ENCODE measurements at regions not wholly inside any gene's neighbourhood (a gene's known extent, or its start where the extent isn't known, plus 50 kb on each side); places are given as distances from the start of the nearest gene placed in this dataset.

DNA sequence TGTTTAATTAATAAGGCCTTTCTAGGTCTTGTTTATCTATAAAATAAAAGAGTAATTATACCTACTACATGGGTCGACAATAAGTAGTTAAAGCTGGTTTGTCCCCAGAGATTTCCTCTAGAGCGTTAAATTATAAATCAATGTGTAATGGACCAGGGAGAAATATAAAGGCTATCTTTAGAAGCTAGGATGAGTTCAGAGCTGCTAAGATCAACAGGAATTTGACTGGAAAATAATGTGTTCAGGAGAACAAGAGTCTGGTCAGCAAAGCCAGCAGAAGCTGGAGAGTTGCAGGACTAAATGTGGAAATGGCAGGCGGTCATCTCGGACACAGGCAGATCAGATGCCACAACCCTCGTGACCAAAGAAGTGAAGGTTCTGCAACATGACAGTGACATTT lies 428.8 kb downstream of the EPM2A start:
- DNase-seq = no peak

DNA sequence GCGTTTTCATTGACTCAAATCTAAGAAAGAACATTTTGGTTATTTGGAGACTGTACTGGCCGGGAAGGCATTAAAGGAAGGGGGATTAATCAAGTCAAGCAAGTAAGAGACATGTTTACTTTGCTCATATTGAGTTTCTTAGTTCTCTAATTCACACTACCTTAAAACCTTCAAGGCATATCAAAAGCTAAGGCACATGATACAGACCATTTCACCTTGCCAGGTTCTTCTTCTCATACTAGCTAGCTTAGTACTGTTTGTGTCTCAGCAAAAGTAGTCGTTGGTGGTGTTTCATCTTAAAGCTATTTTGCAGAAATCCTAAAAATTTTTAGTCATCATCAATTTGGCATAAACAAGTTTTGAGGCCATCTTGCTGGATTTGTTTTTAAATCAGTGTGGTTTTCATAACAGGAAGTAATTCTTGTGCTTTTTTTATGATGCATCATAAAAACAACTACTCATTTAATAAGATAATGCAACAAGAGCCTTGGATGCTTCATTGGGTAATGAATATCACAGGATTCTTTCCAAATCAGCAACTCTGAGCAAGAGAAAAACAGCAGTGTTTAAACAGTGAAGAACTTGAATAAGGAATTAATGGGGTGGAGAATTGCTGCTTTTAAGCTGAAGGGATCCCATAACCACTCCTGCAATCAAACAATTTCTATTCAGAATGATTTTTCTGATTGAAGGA lies 425.3 kb downstream of the EPM2A start:
- DNase-seq = no peak

DNA sequence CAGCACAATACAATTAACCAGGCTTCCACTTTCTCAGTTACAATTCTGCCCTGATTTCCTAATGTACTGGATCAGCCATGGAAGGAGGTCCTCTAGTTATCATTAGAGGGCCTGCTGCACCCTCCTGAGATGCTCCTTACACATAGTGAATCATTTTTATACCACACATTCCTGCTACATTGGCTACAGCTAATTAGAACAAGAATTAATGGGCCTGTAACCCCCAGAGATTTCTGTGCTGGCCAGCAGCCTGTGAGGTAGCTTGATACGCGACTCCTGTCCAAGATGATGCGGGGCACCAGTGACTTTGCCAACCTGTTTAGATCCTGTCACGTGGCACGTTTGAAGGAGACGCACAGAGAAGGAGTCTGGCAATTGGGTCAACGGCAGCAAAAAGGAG lies 422.8 kb downstream of the EPM2A start:
- DNase-seq = no peak

DNA sequence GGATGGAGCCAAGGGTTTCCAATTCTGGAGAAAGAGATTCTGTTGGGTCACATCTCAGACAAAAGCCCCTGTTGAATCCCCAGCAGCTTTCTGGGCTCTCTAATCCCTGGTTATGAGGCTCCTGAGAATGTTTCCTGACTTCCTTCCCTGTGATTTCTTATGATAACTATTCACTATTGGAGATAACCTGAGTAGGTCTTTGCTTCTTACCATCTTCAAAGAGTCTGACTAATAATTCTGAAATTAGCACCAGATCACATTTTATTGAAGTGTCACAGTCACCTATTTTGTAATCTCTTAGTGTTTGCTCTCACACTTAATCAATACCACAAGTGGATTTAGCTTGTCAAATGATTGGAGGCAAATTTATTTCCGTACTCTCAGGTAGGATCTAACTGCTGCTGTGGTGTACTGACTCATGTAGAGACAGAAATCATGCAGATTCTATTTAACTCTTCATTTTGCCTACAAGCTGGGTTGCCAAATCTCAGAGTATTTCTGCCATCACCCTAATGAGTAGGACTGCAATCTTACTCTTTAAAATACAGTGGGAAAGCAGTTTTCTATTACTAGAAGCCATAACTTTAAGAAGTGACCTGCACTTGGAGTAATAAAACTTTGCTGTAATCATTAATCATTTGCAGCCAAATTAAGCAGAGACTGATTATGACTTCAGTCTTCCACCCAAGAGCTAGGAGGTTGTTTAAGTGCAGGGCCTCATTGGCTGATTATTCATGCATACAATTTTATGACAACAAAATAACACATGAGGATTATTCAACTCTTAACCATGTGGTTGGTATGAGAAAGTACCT lies 422.1 kb downstream of the EPM2A start:
- no peak for DNase-seq

DNA sequence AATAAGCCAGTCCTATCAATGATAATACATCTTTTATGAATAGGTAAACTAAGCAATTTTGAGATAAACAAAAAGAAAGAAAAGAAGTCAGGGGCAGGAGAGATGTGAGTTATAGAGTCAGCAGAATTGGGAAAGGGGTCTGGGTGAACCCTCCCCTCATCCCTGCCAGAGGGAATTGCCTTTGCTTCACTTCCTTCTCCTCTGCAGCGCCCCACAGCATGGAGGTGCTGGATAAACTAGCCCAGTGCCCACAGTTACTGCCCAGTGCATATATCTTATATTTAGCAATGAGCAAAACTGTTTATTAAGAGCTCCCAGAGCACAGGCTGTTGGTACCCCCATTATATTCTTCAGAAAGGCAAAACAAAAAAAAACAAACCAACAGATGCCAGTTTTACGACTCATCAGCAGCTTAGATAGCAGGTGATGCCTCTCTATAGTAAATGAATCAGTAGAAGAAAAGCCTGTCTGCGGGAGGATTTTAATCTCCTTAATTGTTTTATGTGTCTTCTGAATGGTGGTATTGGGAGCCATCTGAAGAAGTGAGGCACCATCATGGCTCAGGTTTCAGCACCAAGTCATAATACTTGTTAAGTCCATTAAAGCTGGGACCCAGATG lies 419.2 kb downstream of the EPM2A start:
- no peak for DNase-seq

DNA sequence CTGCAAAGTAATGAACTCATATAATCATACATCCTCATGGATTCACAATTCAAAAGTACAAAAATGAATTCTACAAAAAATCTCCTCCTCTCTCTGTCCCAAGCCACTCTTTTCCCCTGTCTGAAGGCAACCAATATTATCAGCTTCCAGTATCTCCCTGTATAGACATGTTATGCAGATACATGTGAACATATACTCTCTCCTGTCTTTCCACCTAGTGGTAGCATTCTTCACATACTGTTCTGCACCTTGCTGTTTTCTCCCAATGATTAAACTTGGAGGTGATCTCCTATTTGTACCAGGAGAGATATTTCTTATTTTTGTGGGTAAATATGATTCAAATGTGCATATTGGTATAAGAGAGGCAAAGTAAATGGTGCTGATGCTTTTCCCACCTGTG lies 416.4 kb downstream of the EPM2A start:
- DNase-seq = no peak

DNA sequence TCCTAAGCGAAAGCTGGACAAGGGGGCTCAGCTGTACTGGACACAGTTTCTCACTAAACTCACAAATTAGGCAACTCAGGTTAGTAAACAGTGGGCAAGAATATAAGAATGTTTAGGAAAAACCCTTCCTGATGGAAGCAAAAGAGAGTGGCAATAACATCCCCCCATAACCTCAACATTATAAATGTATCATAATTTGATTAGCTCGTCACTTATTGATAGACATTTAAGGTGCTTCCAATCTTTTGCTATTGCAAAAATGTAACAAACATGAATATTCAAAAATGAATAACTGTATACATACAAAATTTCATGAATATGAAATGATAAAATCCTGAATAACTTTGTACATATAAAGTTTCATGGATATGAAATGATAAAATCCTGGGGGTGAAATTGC lies 415.7 kb downstream of the EPM2A start:
- no peak for DNase-seq

DNA sequence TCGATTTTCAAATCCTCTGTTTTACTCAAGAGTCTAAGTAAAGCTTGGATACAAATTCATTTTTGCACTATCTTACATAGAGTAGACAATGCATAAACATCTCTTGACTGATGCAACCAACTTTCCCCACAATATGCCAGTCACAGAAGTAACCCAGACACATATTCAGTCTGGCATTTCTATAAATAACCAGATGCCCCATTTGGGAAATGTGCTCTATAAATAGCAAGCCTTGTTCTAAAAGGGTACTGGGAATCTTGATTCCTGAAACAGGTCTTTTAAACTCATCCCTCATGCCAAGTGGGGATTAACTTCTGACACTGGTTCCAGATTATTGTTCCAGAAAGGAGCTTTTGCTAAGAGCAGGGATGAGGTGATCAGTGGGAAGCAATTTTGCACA lies 411.7 kb downstream of the EPM2A start:
- no peak for DNase-seq

DNA sequence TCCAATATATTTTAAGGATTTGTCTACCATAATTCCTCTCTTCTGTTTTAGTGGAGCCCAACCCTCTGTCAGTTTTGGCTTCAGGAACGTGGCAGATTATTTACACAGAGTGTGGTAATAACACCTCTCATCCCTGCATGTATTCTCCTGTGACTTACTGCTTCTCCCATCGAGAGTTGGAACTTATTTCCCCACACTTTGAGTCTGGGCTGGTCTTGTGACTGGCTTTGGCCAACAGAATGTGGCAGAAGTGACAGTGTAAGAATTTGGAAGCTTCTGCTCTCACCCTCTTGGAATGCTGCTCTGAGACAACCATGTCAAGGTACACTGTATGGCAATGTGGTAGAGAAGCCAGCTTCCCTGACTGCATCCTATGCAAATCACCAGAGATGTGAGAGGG lies 407.7 kb downstream of the EPM2A start:
- DNase-seq = no peak

DNA sequence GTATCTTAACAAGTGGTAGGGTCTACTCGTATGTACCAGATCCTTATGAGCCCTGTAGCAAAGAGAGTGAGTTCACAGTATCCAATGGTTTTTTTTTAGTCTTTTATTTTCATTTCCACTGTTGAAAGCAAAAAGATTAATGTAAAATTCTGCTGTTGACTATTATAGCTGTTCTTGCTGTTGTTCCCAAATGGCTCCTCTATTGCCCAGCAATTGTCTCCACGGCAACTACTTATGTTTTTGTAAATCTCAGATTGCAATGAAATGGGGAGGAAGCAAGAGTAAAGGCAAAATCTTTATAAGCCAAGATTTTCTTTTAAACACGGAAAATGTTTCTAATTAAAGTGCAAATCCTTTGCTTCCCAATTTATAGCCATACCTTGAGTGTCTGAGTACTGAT lies 406.1 kb downstream of the EPM2A start:
- DNase-seq = no peak

DNA sequence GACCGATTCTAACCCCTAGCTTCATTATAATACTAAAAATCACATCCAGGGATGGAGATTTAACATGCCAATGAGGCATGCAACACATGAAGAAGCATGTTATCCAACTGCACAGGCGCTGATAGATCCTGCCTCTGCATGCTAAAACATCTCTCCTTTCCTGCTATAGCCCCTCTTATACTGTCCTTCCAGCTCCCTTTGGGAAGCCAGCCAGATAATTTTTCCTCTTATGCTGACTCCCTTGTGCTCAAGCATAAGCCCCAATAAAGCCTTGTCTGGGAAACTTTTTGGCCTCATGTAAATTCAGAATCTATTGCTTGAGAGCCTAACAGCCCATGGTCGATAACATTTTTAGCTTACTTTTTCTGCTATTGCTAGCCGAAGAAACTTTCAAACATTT lies 404.3 kb downstream of the EPM2A start:
- no peak for DNase-seq

DNA sequence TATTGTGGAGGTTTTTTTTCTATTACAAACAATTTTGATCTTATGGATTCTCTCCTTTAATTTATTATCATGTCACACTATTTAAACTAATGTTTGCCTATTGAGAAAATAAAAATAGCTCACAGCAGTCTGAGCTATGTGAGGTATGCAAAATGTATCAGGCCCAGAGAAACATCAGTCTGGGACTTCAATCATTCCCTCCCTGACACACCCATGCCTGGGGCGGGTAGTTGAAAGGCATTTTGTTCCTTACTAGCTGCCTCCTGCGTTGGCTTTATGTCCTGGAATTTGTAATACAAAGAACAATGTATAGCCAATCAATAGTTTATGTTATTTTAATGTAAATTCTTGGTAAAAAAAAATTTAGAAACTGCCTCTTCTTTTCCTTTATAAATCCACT lies 403.3 kb downstream of the EPM2A start:
- no peak for DNase-seq

DNA sequence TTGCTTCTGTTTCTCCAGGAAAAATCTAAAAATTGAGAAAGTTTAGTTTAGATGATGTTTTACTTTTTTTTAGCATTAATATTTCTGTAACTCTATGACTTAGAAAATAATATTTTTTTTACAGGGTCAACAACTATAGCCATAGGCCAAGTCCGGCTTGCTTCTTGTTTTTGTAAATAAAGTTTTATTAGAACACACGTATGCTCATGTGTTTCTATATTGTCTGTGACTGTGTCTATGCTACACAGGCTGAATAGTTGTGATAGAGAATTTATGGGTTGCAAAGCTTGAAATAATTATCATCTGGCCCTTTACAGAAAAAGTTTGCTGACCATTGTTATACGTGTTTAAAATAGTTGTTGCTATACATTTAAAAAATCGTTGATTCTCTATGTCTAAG lies 399.2 kb downstream of the EPM2A start:
- DNase-seq = no peak

DNA sequence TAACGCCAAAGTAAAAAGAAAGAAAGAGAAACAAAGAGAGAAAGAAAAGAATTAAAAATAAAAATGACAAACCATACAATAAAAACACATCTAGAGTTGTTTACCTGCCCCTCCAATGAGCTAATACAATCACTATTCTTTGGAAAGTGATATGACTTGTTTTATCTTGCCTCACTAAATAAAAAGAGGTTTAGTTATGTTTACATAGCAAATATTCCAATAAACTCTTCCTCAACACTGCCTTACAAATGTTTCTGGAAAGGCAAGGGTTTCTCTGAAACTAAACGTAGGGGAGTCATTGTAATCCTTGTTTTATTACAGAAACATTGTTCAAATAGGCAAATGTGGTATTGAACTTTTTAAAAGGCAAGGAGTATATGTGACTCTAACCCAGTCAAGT lies 396.2 kb downstream of the EPM2A start:
- DNase-seq = no peak

DNA sequence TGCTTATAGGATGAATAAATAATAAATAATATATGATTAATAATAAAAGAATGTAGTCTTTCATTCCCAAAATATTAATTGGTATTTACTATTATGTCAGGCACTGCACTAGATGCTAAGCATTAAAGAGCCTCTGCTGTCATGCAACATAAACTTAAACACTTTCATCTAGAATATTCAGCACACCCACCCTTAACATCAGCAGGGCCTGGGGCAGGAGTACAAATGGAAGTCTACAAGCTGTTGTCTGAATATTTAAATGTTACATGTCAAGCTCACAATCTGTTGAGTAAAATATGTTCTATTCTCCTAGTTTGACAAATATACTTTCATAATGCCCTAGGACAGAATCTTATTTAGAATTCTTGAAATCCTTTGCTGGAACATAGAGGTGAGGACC lies 395.1 kb downstream of the EPM2A start:
- DNase-seq = no peak

DNA sequence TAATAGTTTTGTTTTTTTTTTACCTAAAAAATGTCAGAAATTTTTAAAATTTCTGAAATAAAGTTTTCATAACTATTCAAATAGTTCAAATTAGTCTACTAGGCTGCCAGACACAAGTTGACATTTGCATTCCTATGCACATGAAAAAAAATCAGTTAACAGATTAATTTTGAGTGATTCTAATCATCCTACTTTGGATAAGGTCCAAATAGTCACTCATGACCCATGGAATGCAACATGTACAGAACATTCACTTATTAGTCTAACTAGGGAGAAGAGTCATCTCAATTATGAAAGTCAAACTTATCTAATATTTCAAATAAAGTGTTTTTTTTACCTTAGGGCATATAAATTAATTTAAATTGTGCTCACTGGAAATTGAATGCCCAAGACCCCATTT lies 390.2 kb downstream of the EPM2A start:
- no peak for DNase-seq

DNA sequence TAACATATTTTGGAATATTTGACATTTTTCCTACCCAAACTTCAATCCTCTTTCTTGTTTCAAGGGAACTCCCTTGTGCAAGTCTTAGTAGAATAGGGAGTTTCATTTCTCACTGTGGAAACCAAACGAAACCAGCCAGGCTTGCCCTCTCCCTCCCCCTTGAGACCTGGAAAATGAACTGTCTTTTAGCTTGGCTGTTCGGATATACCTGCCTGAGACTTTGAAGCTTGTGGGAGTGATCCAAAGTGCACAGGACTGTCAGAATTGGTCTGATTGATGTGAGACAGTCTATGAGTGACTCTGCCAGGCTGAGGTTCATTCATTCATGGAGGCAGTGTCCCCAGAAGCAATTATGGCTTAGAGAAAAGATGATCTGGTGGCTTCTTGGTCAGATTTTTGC lies 388.1 kb downstream of the EPM2A start:
- no peak for DNase-seq

DNA sequence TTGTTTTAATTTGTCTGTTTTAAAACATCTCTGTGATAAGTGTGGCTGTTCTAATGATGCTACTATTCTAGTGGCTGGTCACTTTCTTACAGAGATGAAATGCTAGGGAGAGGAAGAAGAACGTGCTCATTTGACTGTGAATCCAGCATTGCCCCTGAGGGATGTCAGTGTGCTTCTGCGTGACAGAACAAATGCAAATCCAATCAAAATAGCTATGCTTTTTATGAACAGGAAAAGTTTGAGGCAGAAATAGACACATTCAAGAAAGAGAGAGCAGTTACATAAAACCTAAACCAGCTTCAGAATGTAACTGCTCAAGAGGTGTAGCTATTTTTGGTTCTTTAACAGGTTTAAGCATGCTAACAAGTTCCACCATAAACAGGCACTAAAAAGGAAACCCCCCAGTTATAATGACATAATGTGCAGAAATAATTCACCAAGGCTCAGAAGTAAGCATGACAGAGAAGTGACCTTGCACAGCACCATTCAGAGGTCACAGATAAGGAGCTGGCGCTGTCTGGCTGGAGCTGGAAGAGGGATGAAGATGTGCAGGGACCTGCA lies 385.3 kb downstream of the EPM2A start:
- no peak for DNase-seq

DNA sequence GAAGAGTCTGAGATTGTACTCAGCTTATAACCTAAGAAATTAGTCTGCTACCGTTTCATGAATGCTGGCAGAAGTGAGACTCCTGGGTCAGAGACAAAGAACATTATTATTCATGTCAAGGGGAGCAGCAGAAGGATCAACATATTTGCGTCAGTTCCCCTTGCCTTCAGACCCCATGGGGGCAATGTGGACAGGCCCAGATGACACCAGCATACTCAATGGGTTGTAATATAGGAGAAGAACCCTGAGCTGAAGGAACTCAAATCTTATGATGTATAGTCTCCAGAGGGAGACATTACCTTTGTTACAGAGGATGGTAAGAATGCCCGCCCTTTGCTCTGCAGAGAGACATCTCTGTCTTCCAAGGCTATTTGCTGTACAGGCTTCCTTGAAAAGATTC lies 384.4 kb downstream of the EPM2A start:
- no peak for DNase-seq

DNA sequence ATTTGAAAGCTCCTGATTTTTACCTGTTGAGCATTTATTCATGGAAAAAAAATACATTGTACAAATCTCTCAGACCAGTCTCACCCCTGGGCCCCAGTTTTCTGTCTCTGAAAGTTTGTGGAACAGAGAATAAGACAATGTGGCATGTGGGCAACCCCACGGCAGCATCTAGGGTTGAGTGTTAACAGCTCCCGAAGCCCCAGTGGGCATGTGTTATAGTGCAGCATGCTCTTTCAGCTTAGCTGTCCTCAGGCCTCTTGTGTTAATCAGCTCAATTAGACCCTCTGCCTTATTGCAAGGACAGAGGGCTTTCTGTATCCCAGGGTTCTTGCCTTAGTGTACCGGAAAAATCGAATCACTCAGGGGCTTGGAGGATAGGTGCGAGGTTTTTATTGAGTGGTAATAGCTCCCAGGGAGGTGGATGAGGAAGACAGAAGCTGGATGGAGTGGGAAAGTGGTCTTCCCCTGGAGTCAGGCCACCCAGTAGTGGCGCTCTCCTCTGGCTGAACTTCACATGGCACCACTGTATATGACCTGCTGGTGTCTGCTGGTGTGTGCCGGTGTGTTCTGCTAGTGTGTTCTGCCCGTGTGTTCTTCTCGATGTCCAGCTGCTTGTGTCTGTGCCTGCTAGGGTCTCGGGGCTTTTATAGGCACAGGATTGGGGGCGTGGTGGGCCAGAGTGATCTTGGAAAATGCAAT lies 382.8 kb downstream of the EPM2A start:
- DNase-seq = no peak

DNA sequence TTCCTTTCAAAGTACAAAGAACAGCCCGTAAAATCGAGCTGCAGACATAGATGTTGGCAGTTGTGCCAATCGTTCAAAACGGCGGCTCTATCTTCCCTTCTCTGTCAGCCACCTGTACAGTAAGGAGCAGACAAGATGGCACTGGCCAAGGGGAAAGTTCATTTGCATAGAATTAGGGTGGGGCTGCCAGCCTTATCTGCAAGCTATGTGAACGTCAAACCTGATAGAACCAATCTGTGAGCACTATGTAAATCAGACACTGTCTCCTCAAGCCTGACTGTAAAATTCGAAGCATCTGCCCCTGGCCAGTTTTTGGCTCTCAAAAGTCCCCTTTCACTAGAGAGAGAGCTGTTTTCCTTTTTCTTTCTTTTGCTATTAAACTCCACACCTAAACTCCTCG lies 374.5 kb downstream of the EPM2A start:
- no peak for DNase-seq

DNA sequence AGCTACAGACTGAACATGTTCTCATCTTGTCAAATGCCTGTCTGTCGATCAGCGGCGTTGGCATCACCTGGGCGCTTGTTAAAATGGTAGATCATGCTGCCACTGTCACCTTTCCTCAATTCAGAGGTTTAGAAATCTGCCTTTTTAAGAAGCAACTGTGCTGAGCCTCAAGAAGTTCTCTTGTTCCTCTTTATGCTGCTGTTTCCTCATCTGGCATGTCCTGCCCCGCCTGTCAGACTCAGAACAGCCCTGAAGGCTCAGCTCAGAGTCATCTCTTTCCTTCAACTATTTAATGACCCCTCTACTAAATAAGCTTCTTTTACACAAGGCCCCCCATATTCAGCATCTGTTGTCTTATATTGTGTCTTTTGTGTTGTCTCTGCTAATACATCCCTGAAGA lies 368.2 kb downstream of the EPM2A start:
- DNase-seq = no peak

DNA sequence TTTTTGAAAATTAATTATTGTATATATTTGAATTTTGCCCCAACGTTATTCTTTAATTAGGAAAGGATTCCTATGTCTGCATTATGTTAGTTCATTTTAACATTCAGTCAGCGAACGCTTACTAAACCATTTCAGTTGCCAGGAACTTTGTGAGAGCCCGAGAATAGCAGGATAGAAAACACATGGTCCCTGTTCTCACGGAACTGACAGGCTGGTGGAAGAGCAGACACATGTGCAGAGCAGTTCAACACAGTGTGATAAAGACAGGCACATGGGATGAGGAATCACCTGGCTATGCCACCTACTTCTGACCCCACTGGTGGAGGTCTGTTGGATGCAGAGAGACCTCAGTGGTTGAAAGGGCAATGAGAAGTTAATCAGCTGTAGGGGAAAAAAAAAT lies 367.2 kb downstream of the EPM2A start:
- no peak for DNase-seq

All from activated T-cell treated with anti-CD3 and anti-CD28 coated beads, Interleukin-2, amount 50 U/mL, for 1 hour (primary cell).